DOHH2 (cell line): ENCODE measurements at regions not wholly inside any gene's neighbourhood (a gene's known extent, or its start where the extent isn't known, plus 50 kb on each side); places are given as distances from the start of the nearest gene placed in this dataset.

ENCODE experiments used
- H3F3A ChIP-seq: fragments of 200-600 bp; sonication (generic), shearing (Covaris generic); 2 replicates; pipeline ENCODE4 v1.6.0; 2016; ENCODE audit warnings: antibody characterized with exemption, mild to moderate bottlenecking; ENCODE audit not compliant: control insufficient read depth, insufficient read depth
- H3K27ac ChIP-seq: fragments of 200-600 bp; sonication (generic); 2 replicates; pipeline ENCODE4 v1.5.1; 2014; ENCODE audit warnings: low read depth, mild to moderate bottlenecking, low read length, moderate library complexity
- H3K27me3 ChIP-seq: fragments of 200-600 bp; sonication (generic); 2 replicates; pipeline ENCODE4 v1.6.1; 2014; ENCODE audit warnings: mild to moderate bottlenecking, low read length, mixed read lengths; ENCODE audit not compliant: control insufficient read depth
- H3K36me3 ChIP-seq: fragments of 200-600 bp; sonication (generic); 2 replicates; pipeline ENCODE4 v1.6.1; 2014; ENCODE audit warnings: mild to moderate bottlenecking, low read length, moderate library complexity, mixed read lengths; ENCODE audit not compliant: control insufficient read depth
- H3K4me1 ChIP-seq: fragments of 200-600 bp; sonication (generic); 2 replicates; pipeline ENCODE4 v1.6.1; 2014; ENCODE audit warnings: mild to moderate bottlenecking, low read length, mixed read lengths; ENCODE audit not compliant: control insufficient read depth
- H3K4me2 ChIP-seq: fragments of 200-600 bp; sonication (generic); 2 replicates; pipeline ENCODE4 v1.6.0; 2014; ENCODE audit warnings: mild to moderate bottlenecking, low read length, moderate library complexity
- H3K4me3 ChIP-seq: fragments of 200-600 bp; sonication (generic); 2 replicates; pipeline ENCODE4 v1.5.1; 2014; ENCODE audit warnings: mild to moderate bottlenecking, low read length, mixed read lengths
- H3K79me2 ChIP-seq: fragments of 200-600 bp; sonication (generic); 2 replicates; pipeline ENCODE4 v1.6.1; 2014; ENCODE audit warnings: mild to moderate bottlenecking, low read length, mixed read lengths; ENCODE audit not compliant: control insufficient read depth
- H3K9me2 ChIP-seq: fragments of 200-600 bp; sonication (generic); replicated peaks from 2 replicates; pipeline ENCODE4 v1.6.1; 2014; ENCODE audit warnings: mild to moderate bottlenecking, low read length, mixed read lengths; ENCODE audit not compliant: control insufficient read depth
- H3K9me3 ChIP-seq: fragments of 200-600 bp; sonication (generic); 2 replicates; pipeline ENCODE4 v1.6.1; 2014; ENCODE audit warnings: antibody characterized with exemption, low read length, mixed read lengths; ENCODE audit not compliant: control insufficient read depth, insufficient read depth
- H4K20me1 ChIP-seq: fragments of 200-600 bp; sonication (generic); 2 replicates; pipeline ENCODE4 v1.6.0; 2014; ENCODE audit warnings: low read depth, mild to moderate bottlenecking, antibody characterized with exemption, low read length, moderate library complexity; ENCODE audit not compliant: control insufficient read depth, insufficient read depth
- CTCF ChIP-seq: fragments of 200-600 bp; sonication (generic); IDR thresholded peaks from one replicate; pipeline ENCODE4 v1.5.1; 2014; ENCODE audit warnings: antibody characterized with exemption, mild to moderate bottlenecking, low read depth, low read length; ENCODE audit not compliant: poor library complexity, severe bottlenecking
- EZH2phosphoT487 ChIP-seq: fragments of 200-600 bp; sonication (generic); IDR thresholded peaks from 2 replicates; pipeline ENCODE4 v1.6.1; 2017; ENCODE audit warnings: borderline replicate concordance, mild to moderate bottlenecking, antibody characterized with exemption, low read length, moderate library complexity, mixed read lengths

DNA sequence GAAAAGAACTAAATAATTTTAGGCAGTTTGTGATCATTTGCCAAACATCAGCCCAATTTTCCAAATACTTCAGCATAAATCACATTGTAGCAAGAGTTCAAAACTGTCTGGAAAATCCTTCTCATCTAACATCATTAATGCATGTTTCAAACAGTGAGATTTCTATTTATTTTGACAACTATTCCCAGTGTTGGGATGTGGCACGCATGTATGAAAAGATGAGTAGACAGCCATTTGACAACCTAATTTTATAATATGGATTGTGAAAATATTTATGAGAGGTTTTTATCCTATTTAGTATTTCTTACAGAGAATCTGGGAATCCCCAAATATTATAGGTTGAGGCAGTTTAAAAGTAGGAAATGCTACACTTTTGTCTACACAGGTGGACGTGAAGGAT is 357.6 kb upstream of the ARID1B start:
- H3K36me3 ChIP-seq: no peaks in the 10 kb centered on the region
- no peaks in the 10 kb centered on the region for H3K4me1 ChIP-seq
- H3F3A ChIP-seq: no peaks in the 10 kb centered on the region
- no peaks in the 10 kb centered on the region for H3K79me2 ChIP-seq
- H3K27ac ChIP-seq: no peak overlapping the region
- H3K9me2 ChIP-seq: no peaks in the 10 kb centered on the region
- no peaks in the 10 kb centered on the region for H4K20me1 ChIP-seq
- TF ChIP-seq CTCF (no peak), EZH2phosphoT487 (no peak)
- no peak overlapping the region for H3K4me3 ChIP-seq
- 0 out of 2 replicates have a peak, but pooled peaks cover 4% of the 10 kb centered on the region for H3K9me3 ChIP-seq
- no peaks in the 10 kb centered on the region for H3K27me3 ChIP-seq
- H3K4me2 ChIP-seq: no peak overlapping the region

GRCh38 chr6:156418253-156418652 is 358.9 kb upstream of the ARID1B start:
- H3K4me3 ChIP-seq: no peak overlapping the region
- no peaks in the 10 kb centered on the region for H3K36me3 ChIP-seq
- no peaks in the 10 kb centered on the region for H3F3A ChIP-seq
- H3K9me3 ChIP-seq: 0 out of 2 replicates have a peak, but pooled peaks cover 4% of the 10 kb centered on the region
- no peaks in the 10 kb centered on the region for H3K9me2 ChIP-seq
- no peaks in the 10 kb centered on the region for H3K27me3 ChIP-seq
- no peak overlapping the region for H3K4me2 ChIP-seq
- H3K79me2 ChIP-seq: no peaks in the 10 kb centered on the region
- H3K27ac ChIP-seq: no peak overlapping the region
- H3K4me1 ChIP-seq: no peaks in the 10 kb centered on the region
- H4K20me1 ChIP-seq: no peaks in the 10 kb centered on the region
- TF ChIP-seq CTCF (no peak), EZH2phosphoT487 (no peak)

- Histone ChIP-seq H3K27ac (no peak overlapping the region), H3F3A (no peaks in the 10 kb centered on the region), H3K9me3 (no peaks in the 10 kb centered on the region), H3K4me2 (no peak overlapping the region), H3K4me3 (no peak overlapping the region), H3K4me1 (no peaks in the 10 kb centered on the region), H3K27me3 (no peaks in the 10 kb centered on the region), H4K20me1 (no peaks in the 10 kb centered on the region), H3K79me2 (no peaks in the 10 kb centered on the region), H3K9me2 (no peaks in the 10 kb centered on the region), H3K36me3 (no peaks in the 10 kb centered on the region)
- peak; percentile 16 for TF ChIP-seq CTCF
- no peak for TF ChIP-seq EZH2phosphoT487
These were observed 360.8 kb upstream of the ARID1B start for GRCh38 chr6:156416391-156416790.

DNA sequence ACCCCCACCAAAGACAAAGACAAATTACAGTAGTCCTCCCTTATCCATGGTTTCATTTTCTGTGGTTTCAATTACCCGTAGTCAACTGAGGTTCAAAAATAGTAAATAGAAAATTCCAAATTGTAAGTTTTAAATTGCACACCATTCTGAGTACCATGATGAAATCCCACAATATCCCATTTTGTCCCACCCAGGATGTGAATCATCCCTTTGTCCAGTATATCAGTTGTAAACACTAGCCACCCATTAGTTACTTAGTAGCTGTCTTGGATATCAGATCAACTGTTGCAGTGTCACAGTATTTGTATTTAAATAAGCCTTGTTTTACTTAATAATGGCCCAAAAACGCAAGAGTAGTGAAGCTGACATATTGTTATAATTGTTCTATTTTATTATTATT is 364.0 kb upstream of the ARID1B start:
- Histone ChIP-seq H3K9me2 (no peaks in the 10 kb centered on the region), H3F3A (no peaks in the 10 kb centered on the region), H3K4me1 (no peaks in the 10 kb centered on the region), H3K27me3 (no peaks in the 10 kb centered on the region), H3K9me3 (no peaks in the 10 kb centered on the region), H3K79me2 (no peaks in the 10 kb centered on the region), H4K20me1 (no peaks in the 10 kb centered on the region), H3K4me3 (no peak overlapping the region), H3K36me3 (no peaks in the 10 kb centered on the region), H3K4me2 (no peak overlapping the region), H3K27ac (no peak overlapping the region)
- TF ChIP-seq EZH2phosphoT487 (no peak), CTCF (no peak)
